ENCODE measurements at regions not wholly inside any gene's neighbourhood (a gene's known extent, or its start where the extent isn't known, plus 50 kb on each side); places are given as distances from the start of the nearest gene placed in this dataset.

GRCh38 chr14:101462726-101463565 lies 98.3 kb upstream of the DIO3 start:
- no peak for DNase-seq (ENCODE audit: low read depth, low spot score)
- TF ChIP-seq, protein P1, sequence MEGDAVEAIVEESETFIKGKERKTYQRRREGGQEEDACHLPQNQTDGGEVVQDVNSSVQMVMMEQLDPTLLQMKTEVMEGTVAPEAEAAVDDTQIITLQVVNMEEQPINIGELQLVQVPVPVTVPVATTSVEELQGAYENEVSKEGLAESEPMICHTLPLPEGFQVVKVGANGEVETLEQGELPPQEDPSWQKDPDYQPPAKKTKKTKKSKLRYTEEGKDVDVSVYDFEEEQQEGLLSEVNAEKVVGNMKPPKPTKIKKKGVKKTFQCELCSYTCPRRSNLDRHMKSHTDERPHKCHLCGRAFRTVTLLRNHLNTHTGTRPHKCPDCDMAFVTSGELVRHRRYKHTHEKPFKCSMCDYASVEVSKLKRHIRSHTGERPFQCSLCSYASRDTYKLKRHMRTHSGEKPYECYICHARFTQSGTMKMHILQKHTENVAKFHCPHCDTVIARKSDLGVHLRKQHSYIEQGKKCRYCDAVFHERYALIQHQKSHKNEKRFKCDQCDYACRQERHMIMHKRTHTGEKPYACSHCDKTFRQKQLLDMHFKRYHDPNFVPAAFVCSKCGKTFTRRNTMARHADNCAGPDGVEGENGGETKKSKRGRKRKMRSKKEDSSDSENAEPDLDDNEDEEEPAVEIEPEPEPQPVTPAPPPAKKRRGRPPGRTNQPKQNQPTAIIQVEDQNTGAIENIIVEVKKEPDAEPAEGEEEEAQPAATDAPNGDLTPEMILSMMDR (IDR thresholded peaks at IDR 0.05; ENCODE audit: insufficient read depth, low read length, missing control alignments), result no peak
- POLR2A ChIA-PET, result no interaction called here
- H3K4me3 ChIP-seq (ENCODE audit: low read depth, low read length), result no peak overlapping the region
- CTCF ChIA-PET, result no interaction called here

- TF ChIP-seq, protein P1 (IDR thresholded peaks at IDR 0.05; ENCODE audit: insufficient read depth, low read length, missing control alignments), result no peak
- H3K4me3 ChIP-seq (ENCODE audit: low read depth, low read length), result no peak overlapping the region
- ChIA-PET POLR2A (no interaction called here), CTCF (no interaction called here)
- DNase-seq (ENCODE audit: low read depth, low spot score), result no peak
Measured at GRCh38 chr14:101463566-101464171, 97.6 kb upstream of the DIO3 start.

GRCh38 chr14:101464310-101464983 lies 96.8 kb upstream of the DIO3 start:
- ChIA-PET POLR2A (no interaction called here), CTCF (no interaction called here)
- H3K4me3 ChIP-seq (ENCODE audit: low read depth, low read length), result no peak overlapping the region
- no peak for DNase-seq (ENCODE audit: low read depth, low spot score)
- TF ChIP-seq, protein P1 (IDR thresholded peaks at IDR 0.05; ENCODE audit: insufficient read depth, low read length, missing control alignments), result no peak

DNA sequence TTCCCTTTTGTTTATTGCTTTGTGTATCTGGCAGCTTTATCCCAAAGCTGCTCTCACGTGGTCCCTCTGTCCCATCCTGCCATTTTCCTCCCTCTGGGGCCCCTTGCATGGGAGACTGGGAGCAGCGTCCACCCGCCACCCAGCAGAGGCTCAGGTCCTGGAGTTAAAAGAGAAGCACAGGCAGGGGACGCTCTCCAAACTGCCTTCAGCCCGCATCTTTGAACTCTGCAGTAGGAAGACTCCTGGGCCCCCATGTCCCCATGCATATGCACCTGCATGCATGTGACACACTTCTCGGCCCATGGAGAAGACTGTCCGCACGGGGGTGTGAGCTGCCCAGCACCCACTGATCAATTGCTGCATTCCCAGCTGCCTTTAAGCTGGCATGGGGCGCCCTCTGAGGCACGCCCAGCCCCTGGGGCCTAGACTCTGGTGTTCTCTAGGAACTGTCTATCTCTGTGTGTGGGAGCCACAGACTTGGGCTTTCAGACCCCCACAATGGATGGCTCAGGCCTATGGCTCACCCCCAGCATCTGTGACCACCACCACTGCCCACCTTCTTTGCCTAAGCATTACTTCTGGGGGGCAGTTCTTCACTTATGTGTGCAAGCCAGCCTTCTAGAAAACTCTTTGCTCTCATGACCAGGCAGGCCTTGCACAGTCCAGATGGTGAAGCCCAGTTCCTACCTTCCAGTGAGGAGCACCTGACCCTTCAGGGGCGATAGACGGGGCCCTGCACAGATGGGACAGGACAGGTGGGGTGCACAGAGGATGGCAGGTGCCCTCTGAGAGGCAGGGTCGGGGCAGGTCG lies 96.1 kb upstream of the DIO3 start:
- ChIA-PET POLR2A (no interaction called here), CTCF (no interaction called here)
- TF ChIP-seq, protein P1 (IDR thresholded peaks at IDR 0.05; ENCODE audit: insufficient read depth, low read length, missing control alignments), result no peak
- no peak overlapping the region for H3K4me3 ChIP-seq (ENCODE audit: low read depth, low read length)
- no peak for DNase-seq (ENCODE audit: low read depth, low spot score)

GRCh38 chr14:101465795-101466448 lies 95.4 kb upstream of the DIO3 start:
- no peak overlapping the region for H3K4me3 ChIP-seq (ENCODE audit: low read depth, low read length)
- POLR2A ChIA-PET, result no interaction called here
- CTCF ChIA-PET, result no interaction called here
- DNase-seq (ENCODE audit: low read depth, low spot score), result no peak
- TF ChIP-seq, protein P1 (IDR thresholded peaks at IDR 0.05; ENCODE audit: insufficient read depth, low read length, missing control alignments), result no peak

All from AG04449 (cell line).